Activated CD8-positive, alpha-beta memory T cell treated with anti-CD3 and anti-CD28 coated beads, Interleukin-2, amount 50 U/mL, for 4 hours (primary cell): ENCODE measurements at regions not wholly inside any gene's neighbourhood (a gene's known extent, or its start where the extent isn't known, plus 50 kb on each side); places are given as distances from the start of the nearest gene placed in this dataset.
"Not testable (repeated sequence)": the region's sequence is repeated elsewhere in the genome, so short reads cannot be mapped to it uniquely, and the experiment has no call there.

Experiments
- DNase-seq: peaks from one replicate; pipeline ENCODE4 v3.0.0-alpha.2; 2020

DNA sequence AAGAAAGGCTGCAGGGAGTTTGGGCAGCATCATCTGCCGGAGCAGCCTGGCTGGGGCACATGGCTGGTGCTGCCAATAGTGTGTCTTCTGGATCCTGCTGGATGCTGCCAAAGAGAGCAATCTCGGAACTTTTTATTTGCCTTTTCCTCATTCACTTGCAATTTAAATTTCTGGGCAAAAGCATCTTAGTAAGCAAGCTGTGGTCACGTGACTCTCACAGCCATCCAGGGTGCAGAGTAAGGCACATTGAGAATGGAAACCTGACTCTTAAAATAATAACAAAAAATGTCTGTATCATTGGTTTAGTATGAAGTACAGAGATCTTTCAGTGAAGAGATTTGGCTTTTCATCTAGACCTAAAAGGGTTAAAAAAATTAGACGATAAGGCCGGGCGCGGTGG lies 910.3 kb downstream of the STIM2 start:
- no peak for DNase-seq

DNA sequence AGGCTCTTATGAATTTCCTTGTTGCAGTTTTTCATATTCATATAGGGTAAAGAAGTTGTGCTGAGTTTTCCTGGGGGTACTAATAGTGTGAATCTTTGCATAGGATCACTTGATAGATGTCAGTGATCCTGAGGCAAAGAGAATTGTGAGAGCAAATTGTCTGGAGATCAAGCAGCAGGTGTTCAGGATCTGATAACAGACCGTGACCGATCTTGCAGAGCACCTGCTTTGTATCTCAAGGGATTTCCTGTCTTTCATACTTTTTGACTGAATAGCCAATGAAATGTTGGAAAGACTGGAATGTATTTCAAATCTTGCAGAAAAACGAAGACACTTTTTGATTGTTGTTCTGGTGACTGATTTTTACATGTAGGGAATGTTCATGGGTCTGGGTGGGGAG lies 914.5 kb downstream of the STIM2 start:
- DNase-seq: no peak

- DNase-seq: no peak
Observed at GRCh38 chr4:27779827-27780226, 919.2 kb downstream of the STIM2 start.

DNA sequence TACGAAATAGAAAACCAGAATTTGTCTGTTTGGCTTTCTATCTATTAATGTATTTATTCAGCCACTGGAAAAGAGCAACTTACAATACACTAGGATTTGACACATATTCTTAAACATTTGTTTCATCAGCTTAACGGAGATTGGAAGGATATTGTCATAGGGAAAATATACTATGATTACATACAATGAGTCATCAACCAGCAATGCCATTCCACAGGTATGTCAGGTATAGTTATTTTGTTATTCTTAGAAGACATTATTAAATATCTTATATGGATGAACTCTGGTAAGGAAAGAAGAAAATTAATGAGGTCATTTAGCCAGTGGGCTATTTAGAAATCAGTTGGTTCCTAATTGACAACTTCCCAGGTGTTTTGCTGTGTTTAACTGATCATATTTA lies 926.6 kb downstream of the STIM2 start:
- no peak for DNase-seq

GRCh38 chr4:27789773-27790172 lies 929.1 kb downstream of the STIM2 start:
- DNase-seq: no peak

- DNase-seq: no peak
Observed at GRCh38 chr4:27790911-27791310, 930.3 kb downstream of the STIM2 start.

GRCh38 chr4:27791640-27792039 lies 931.0 kb downstream of the STIM2 start:
- DNase-seq: no peak

GRCh38 chr4:27807207-27807606 lies 946.6 kb downstream of the STIM2 start:
- no peak for DNase-seq

GRCh38 chr4:27811948-27812347 lies 951.3 kb downstream of the STIM2 start:
- no peak for DNase-seq

GRCh38 chr4:27813226-27813625 lies 952.6 kb downstream of the STIM2 start:
- not testable (repeated sequence) for DNase-seq

DNA sequence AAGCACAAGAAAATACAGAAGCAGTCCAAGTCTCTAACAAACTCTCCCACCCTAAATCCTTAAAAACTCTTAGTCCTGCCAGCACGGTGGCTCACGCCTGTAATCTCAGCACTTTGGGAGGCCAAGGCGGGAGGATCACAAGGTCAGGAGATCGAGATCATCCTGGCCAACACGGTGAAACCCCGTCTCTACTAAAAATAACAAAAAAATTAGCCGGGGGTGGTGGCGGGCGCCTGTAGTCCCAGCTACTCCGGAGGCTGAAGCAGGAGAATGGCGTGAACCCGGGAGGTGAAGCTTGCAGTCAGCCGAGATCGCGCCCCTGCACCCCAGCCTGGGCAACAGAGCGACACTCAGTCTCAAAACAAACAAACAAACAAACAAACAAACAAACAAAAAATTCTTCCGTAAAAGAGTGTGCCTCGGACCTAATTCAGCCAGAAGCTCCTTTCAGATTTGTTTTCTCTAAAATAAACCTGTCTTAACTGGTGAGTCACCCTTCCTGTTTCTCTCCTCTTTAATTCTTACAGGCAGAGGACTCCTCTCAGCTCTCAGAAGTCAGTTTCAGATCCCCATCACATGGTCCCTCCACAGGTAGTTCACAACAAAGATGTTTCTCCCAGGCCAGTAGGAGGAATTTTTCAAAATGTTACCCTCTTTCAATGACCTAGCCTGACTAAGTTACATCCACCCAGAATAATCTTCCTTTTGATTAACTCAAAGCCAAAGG lies 953.2 kb downstream of the STIM2 start:
- not testable (repeated sequence) for DNase-seq

- no peak for DNase-seq
Observed at GRCh38 chr4:27819246-27819645, 958.6 kb downstream of the STIM2 start.

- no peak for DNase-seq
Observed at GRCh38 chr4:27828843-27829242, 968.2 kb downstream of the STIM2 start.

GRCh38 chr4:27830251-27830650 lies 969.6 kb downstream of the STIM2 start:
- no peak for DNase-seq

DNA sequence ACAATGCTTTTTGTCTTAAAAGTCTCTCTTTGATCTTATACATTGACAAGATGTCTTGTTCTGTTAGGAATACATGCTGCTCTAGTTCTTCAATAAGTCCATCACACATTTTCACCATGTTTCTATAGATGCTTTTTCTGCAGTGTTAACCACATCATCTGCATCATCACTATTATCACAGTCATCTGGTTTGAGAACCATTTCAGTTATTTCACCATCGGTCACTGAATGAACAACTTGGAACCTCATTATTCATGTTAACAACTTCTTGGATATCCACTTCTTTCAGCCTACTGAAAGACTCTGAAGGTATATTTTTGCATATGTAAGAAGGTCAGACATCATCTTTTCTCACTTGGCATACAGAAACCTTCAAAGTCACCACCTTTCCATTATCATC lies 975.2 kb downstream of the STIM2 start:
- DNase-seq: no peak

GRCh38 chr4:27836523-27836922 lies 975.9 kb downstream of the STIM2 start:
- DNase-seq: no peak

GRCh38 chr4:27843776-27844175 lies 983.1 kb downstream of the STIM2 start:
- no peak for DNase-seq

DNA sequence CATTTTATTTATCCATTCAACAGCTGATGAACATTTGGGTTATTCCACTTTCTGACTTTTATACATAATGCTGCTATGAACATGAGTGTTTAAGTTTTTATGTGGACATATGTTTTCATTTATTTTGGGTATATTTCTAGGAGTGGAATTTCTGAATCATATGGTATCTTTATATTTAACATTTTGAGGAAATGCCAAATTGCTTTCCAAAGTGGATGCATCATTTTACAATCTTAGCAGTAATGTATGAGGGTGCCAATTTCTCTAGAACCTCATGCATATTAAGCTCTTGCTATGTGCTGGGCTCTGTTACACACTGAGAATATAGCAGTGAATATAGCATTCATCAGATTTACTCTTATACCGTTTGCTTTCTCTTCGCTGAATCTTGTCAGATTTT lies 983.7 kb downstream of the STIM2 start:
- no peak for DNase-seq

GRCh38 chr4:27846951-27847350 lies 986.3 kb downstream of the STIM2 start:
- no peak for DNase-seq

DNA sequence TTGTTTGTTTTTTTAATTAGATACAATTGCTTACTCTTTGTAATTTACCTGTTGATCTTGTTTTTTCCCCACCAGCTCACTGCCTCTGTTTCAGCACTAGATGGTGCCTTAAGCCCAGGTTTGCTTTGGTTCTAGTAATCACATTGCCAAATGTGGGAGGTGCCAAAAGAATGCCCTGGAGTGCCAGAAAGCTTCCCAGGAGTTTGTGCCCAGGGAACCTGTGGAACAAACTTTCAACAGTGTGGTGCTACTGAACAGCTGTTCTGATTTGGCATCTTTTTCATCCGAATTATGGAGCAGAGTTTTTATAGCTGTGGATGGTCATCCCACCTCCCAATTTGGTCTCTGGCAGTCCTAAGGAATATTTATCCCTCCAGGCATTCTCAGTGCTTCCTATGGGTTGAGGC lies 1000.7 kb downstream of the STIM2 start:
- DNase-seq: no peak

DNA sequence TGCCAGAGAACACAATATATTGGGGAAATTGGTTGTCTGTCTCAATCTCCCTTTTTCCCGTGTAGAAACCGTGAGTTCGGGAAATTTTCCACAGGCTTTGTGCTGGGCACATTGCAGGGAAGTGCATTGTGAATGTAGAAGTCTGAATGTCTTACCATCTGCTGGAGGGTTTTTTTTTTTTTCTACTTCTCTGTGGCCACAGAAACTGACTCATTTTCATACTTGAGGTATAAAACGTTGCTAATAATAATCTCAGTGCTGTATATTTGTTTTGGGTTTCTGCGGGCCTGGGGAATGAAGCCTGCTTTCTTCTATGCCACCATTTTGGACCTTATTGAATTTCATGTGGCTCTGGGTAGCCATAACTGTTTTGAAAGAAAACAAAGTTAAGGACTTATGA lies 1001.2 kb downstream of the STIM2 start:
- no peak for DNase-seq

GRCh38 chr4:27873596-27873995 lies 1013.0 kb downstream of the STIM2 start:
- DNase-seq: no peak

GRCh38 chr4:27881705-27882104 lies 1021.1 kb downstream of the STIM2 start:
- DNase-seq: no peak

DNA sequence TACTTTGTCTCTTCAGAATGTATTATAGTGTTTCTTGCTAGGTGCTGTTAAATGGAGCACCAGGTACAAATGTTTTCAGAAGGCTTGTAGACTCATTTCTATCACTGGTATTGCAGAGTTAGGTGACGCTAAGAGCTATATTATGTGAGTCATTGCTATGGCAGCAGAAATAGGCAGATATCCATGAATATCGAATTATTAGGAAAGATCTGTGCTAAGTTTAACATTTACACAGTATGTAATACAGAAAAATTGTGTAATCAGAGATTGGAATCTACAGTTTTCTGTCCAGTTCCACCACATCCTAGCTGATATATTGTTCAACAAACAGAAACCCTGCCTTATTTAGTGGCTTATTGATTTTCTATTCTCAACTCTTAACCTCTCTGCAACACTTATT lies 1025.5 kb downstream of the STIM2 start:
- no peak for DNase-seq

- no peak for DNase-seq
Observed at GRCh38 chr4:27887646-27888045, 1027.0 kb downstream of the STIM2 start.
